Kidney glomerular epithelial cell (primary cell): ENCODE measurements at regions not wholly inside any gene's neighbourhood (a gene's known extent, or its start where the extent isn't known, plus 50 kb on each side); places are given as distances from the start of the nearest gene placed in this dataset.

Experiments
- DNase-seq: peaks from one replicate; lab custom pipeline; 2025; lab: John Stamatoyannopoulos, UW

- DNase-seq: no peak
Observed at GRCh38 chr2:164302786-164303185, 318.5 kb downstream of the GRB14 start.

GRCh38 chr2:164288235-164288634 is 333.0 kb downstream of the GRB14 start:
- no peak for DNase-seq

- no peak for DNase-seq
Observed at GRCh38 chr2:164287056-164287455, 334.2 kb downstream of the GRB14 start.

GRCh38 chr2:164285576-164285975 is 335.7 kb downstream of the GRB14 start:
- no peak for DNase-seq

GRCh38 chr2:164281896-164282295 is 339.4 kb downstream of the GRB14 start:
- DNase-seq: no peak

GRCh38 chr2:164275659-164276058 is 345.6 kb downstream of the GRB14 start:
- DNase-seq: no peak

GRCh38 chr2:164260506-164260905 is 360.8 kb downstream of the GRB14 start:
- no peak for DNase-seq

- DNase-seq: no peak
Observed at GRCh38 chr2:164257742-164258141, 363.5 kb downstream of the GRB14 start.

GRCh38 chr2:164252568-164253287 is 368.6 kb downstream of the GRB14 start:
- DNase-seq: no peak

- no peak for DNase-seq
Observed at GRCh38 chr2:164243315-164243714, 378.0 kb downstream of the GRB14 start.

- no peak for DNase-seq
Observed at GRCh38 chr2:164242409-164242808, 378.9 kb downstream of the GRB14 start.

- DNase-seq: no peak
Observed at GRCh38 chr2:164234074-164234473, 387.2 kb downstream of the GRB14 start.

GRCh38 chr2:164224007-164224406 is 397.3 kb downstream of the GRB14 start:
- DNase-seq: no peak

- DNase-seq: no peak
Observed at GRCh38 chr2:164221473-164221872, 399.8 kb downstream of the GRB14 start.

- DNase-seq: no peak
Observed at GRCh38 chr2:164220265-164220664, 401.0 kb downstream of the GRB14 start.

- DNase-seq: no peak
Observed at GRCh38 chr2:164213916-164214315, 407.4 kb downstream of the GRB14 start.

GRCh38 chr2:164205347-164205746 is 415.9 kb downstream of the GRB14 start:
- DNase-seq: no peak

- DNase-seq: no peak
Observed at GRCh38 chr2:164203131-164203530, 418.2 kb downstream of the GRB14 start.

GRCh38 chr2:164198256-164198655 is 423.0 kb downstream of the GRB14 start:
- DNase-seq: no peak

GRCh38 chr2:164190700-164191099 is 430.6 kb downstream of the GRB14 start:
- DNase-seq: no peak

- no peak for DNase-seq
Observed at GRCh38 chr2:164189851-164190250, 431.4 kb downstream of the GRB14 start.

GRCh38 chr2:164187121-164187520 is 434.2 kb downstream of the GRB14 start:
- no peak for DNase-seq

- DNase-seq: no peak
Observed at GRCh38 chr2:164186591-164186990, 434.7 kb downstream of the GRB14 start.

GRCh38 chr2:164182116-164182627 is 439.1 kb downstream of the GRB14 start:
- DNase-seq: no peak
